GM18507 (cell line): ENCODE measurements at regions not wholly inside any gene's neighbourhood (a gene's known extent, or its start where the extent isn't known, plus 50 kb on each side); places are given as distances from the start of the nearest gene placed in this dataset.
"Not testable (repeated sequence)": the region's sequence is repeated elsewhere in the genome, so short reads cannot be mapped to it uniquely, and the experiment has no call there.

Experiments
- DNase-seq: peaks from one replicate; pipeline ENCODE4 v3.0.0; 2011; ENCODE audit warnings: low read depth; ENCODE audit not compliant: insufficient read length; ENCODE audit errors: extremely low spot score
- FAIRE-seq: peaks from 2 replicates; lab custom pipeline; 2011; peaks lifted over from hg19 to GRCh38; lab: Jason Lieb, UNC

DNA sequence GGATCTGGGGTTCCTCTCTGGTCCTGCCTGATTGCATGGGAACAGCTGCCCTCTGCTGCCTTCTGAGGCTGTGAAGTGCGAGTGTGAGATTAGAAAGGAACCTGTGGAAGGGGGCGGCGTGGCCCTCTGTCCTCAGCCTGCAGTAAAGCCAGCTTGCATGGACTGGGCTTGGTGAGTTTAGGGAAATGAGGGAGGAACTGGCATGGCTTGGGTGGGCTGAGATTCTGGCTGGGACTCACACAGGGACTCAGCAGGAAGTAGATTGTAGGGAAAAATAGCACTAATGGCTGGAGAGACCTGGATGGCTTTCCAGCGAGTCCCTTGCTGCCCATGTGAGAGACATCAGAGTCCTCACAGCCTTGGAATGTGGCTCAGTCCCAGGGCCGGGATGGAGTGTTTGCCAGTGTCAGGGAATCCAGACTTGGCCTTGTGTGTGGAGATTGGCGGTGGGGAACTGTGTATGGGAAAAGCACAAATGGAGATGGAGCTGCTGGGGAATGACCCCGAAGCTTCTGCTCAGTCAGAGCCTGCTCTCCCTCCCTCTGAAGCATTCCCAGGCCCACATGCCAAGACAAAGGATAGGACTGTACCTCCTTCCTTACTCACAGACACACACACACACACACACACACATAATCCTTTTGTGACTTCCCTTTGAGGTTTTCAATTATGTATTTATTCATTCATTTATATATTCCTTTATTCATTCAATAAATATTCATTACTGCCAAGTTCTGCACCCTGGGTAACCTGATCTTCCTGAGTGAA, 115.4 kb downstream of the ACAA2 start:
- DNase-seq: no peak
- FAIRE-seq: no peak

DNA sequence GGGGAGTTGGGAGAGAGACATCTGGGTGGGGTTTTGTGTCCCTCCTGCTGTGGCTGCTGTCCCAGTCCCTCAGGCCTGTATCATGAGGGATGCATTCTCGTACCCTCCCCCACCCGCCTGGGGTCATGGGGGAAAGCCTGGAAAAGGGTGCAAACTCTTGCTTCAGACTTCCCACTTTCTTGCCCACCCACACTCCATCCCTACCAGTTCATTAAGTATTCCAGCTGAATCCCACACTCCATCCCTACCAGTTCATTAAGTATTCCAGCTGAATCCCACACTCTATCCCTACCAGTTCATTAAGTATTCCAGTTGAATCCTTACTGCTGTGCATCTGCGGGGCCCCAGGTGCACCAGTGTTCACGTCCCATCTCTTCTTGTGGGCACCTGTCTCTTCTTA, 116.3 kb downstream of the ACAA2 start:
- no peak for DNase-seq
- FAIRE-seq: no peak

DNA sequence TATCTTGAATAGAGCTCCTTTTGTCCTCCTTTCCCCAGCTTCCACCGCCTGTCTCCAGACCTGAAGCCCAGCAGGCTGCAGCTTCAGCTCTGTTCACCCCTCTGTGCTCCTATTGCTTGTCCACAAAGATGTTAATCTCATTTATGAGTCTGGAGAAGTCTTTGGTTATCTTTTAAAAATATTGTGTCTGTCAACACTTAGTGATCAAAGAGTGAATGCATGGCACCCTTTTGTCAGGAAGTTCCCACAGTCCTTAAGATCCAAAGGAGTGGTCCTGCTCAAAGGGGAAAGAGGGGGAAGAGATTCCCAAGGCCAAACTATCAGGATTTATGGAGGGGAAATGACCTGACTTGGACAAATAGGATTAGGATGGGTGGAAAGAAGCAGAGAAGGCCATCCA, 118.9 kb downstream of the ACAA2 start:
- DNase-seq (no peak), FAIRE-seq (no peak)

DNA sequence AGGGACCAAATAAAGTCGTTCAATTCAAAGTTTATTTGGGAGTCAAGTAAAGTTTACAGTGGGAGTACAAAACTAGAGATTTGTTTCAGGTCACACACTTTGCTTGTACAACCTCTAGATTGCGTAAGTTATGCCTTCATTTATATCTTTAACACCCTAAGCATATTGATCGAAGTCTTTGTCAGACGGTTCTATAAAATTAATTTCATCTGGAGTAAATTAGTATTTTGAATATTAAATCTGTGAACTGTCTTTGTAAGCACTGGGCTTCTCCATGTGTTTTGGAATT, 119.7 kb downstream of the ACAA2 start:
- no peak for DNase-seq
- FAIRE-seq: no peak

DNA sequence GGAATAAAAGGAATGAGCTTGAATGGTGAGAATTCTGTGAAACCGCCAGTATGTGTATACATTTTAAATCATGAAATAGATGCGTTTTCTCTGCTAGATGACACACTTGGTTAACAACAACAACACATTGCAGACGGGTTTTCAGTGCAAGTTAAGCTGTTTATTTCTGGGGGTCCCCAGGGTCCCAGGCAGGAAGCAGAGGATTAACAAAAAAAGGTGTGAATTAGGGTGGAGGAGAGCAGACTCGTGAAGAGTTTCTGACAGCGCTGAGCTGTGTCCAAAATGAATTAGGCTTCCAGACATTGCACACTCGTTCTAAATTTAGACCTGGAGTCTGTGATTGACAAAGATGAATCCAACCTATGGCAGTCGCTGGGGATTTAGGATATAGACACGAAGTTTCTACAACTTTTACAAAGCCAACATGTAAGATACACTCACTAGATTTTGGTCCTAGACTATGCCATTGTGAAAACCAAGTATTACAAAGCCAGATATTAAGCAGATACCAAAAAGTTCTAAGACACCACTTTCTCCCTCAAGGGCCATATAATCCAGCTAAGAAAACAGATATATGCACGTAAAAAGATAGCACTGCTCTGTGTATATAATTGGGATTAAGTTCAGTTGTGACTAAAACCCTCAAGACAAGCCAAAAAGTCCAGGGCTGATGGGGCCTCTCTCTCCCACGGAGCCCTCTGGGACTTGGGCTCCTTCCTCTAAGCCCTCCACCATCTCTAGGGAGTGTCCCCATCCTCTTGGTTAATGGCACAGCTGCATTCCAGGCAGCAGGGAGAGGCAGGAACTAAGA, 120.2 kb downstream of the ACAA2 start:
- DNase-seq (no peak), FAIRE-seq (no peak)

DNA sequence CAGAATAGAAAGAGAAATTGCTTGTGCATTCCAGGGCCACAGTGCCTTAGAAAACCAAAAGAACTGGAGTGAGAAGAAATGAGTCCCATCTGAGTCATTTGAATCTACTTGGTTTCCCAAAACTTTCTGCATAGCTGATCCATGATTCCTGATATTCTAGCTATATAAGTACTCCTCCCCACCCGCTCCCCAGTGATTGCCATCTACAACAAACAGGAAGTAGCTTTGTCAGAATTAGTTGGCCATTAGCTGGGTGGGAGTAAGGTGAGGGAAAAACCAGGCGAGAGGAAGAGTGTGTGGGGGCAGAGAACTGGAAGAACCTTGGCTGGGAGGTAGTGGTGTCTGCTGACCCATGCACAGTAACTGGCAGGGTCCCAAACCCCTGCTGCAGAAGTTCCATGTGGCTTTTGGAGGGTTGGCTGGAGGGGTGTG, 122.1 kb downstream of the ACAA2 start:
- DNase-seq (no peak), FAIRE-seq (peak; percentile 5)

DNA sequence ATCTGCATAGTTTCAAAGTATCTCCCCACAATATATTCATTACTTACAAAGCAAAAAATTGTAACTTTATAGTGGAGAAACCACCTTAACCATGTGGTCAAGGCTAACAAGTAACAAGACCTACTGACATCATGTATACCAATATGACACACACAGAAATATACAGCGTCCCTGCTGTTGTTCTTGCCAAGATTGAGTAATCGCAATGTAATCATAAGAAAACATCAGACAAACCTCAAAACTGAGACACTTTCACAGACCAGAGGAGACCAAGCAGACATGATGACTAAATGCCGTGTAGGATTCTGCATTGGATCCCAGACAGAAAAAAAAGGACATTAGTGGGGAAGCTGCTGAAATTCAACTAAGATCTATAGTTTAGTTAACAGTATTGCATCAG, 123.0 kb downstream of the ACAA2 start:
- DNase-seq (no peak), FAIRE-seq (peak; percentile 55)

DNA sequence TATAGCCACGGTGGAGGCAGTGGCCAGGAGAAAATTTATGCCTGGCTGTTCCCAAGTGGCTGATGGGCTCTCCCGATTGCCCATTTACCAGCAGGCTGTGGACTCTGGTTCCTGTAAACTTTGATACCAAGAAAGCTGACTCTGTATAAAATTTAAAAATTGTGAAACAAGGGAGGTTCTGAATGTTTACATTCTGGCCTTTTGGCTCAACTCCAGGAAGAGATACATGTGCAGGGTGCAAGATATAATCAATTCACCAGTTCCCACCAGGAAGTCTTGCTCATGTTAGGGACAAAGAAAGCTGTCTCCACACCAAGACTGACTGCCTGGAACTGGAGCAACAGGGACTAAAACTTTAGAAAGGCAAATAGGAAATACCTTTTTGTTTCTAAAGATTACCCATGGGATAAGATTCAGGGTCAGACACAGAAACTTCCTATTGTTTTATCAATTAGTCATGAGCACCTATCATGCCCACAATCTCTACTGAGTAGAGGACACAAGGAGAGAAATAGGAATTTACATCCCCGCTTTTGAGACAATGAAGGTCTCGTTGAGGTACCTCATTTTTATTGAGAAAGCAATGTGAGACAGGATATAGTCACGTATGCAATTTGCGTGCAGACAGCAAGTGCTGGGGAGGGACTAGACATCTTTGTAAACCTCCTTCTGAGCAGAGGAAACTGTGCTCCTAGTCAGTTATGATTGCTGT, 123.5 kb downstream of the LIPG start:
- no peak for DNase-seq
- FAIRE-seq: no peak

DNA sequence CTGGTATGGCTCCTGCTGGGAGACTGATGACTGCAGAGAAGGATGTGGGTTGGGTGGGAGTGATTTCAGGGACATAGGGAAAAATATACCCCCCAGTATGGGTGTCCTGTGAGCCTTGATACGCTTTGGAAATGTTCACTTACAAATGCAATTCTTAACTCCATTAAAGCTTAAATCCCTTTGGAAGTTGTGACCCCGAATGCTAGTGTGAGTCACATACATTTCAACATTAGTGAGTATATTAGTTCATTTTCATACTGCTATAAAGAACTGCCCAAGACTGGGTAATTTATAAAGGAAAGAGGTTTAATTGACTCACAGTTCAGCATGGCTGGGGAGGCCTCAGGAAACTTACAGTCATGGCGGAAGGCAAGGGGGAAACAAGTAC, 120.9 kb downstream of the LIPG start:
- FAIRE-seq: not testable (repeated sequence)

DNA sequence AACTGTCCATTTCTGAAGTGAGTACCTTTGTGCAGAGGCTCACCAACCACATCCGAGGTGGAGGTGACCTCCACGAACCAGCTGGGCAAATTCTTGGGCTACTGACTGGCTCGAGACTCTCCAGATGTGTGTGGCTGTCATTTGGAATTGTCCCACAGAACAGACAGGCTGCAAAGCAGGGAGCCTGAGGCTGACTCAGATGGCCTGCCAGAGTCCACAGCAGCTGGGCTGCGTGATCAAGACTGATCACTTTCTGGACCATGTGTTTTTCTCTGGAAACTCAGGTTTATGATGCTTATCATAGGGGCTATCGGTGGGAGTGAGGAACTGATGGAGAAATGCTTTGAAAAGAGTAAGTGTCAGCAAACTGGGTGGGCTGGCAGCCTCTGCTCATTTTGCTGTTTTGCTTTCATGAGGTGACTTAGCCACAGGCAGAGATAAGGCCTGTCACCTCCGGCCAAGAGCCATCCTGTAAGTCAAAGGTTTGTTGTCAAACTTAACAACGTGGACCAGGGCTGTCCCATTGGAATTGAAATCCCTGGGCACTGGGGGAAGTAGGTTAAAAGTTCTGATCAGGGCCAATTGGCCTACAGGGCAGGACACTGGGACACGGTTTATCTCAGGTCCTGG, 120.4 kb downstream of the LIPG start:
- no peak for DNase-seq
- no peak for FAIRE-seq

More for the DNA sequence above, 120.9 kb downstream of the LIPG start:
- DNase-seq: not testable (repeated sequence)

DNA sequence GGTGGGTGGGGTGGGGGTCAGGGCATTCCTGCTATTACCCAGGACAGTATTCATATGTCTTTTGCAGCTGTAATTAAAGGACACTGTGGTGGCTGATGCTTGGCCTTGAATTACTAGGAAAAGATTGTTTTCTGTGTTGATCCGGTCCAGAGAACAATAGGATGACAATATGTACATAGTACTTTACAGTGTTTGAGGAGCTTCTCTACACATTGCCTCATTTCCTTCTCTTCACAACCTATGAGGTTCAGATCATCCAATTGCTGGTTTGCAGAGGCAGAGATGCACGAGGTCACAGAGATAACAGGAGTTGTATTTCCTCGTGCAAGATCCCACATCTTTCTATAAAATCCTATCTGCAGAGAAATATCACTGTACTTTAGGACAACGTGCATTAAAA, 119.5 kb downstream of the LIPG start:
- DNase-seq: no peak

DNA sequence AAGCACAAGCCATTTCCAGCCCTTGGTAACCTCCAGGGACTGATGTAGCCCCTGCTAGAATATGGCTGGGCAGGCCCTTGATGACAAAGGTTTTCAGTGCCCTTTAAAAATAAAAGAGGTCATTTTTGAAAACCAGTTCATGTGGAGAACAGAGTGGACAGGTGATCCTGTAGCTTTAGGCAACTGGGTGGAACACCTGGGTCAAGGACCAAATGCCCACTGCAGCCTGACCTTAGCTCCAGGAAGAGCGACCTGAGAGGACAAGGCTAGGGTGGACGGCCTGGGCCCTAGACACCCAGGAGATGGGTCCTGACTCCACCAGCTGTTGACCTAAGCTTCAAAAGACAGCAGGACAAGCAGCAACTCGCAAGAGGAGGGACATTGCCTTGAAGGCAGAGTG, 116.6 kb downstream of the LIPG start:
- DNase-seq: no peak

More for the DNA sequence above, 119.5 kb downstream of the LIPG start:
- FAIRE-seq: no peak

DNA sequence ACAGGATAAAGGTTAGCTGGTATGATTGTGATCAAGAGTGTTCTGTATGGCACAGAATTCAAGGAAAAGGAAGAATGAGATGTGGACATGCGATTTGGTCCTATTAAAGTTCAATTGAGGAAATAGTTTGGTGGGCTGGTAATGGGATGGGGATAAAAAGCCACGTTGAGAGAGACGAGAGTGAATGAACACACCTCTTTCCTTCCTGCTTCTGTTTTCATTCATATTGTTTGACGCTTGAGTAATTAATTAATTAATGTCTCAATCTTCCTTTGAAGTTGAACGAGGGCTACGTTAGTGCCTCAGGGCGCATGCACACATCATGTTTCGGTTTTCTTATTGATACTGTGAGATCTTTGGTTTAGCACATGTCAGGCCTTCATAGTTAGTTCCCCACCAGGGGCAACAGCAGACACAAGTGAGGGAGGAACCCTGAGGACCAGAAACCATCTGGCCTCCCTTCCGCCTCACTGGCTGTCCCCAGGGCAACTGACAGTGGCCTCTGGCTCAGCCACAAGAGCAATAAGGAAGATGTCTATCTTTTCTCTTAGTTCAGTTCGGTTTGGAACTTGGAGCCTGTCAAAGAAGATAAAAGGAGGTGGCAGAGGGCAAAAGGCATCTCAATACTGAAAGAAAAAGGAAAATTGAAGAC, 116.0 kb downstream of the LIPG start:
- FAIRE-seq (peak; percentile 93), DNase-seq (peak; percentile 47)

More for the DNA sequence above, 116.6 kb downstream of the LIPG start:
- FAIRE-seq: no peak

DNA sequence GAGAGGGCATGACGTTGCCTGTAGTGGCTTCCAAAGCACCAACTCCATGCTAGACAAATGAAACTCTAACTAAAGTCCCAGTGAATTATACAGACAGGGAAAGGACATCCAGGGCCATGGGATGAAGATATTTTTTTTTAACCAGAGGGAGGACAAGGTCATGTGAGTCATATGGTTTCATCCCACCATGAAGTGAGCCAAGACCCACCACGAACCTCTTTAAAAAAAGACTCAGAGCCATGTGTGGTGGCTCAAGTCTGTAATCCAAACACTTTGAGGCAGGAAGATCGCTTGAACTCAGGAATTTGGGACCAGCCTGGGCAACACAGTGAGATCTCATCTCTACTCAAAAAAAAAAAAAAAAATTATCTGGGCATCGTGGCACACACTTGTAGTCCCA, 115.2 kb downstream of the LIPG start:
- DNase-seq (no peak), FAIRE-seq (peak; percentile 48)

DNA sequence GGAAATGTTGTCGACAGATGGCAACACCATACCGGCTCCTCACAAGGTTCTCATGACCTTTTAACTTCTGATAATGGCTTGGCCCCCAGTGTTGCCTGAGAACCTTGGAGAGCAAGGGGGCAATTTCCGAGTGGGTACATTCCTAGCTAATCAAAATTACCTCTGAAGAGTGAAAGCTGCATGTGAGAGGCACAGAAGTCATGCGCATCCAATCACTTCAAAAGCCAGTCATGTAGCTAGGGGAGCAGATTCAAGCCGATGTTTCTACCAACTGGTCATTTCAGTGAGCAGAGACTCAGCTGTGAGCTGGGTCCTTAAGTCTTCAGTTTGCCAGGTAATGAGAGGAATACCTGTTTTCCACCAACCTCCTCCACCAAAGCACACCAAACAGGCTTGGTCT, 111.4 kb downstream of the LIPG start:
- no peak for FAIRE-seq
- no peak for DNase-seq

DNA sequence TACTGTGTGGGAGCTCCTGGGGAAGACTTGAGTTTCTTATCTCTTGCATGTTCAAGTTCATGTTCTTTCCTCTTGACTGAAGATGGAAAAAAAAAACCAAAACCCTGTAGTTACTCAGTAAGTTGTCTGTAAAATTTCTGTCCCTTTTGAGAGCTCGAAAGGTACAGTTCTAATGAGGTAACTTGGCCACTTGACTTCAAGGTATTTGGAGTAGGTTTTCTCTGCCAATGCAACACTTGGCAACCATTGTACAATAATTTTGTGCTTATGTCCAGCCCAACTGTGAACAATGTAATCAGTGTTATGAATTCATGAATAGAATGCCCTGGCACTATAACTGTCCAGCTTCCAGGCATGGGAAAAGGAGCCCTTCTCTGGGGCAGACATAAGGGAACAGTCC, 111.0 kb downstream of the LIPG start:
- DNase-seq: no peak
- no peak for FAIRE-seq

DNA sequence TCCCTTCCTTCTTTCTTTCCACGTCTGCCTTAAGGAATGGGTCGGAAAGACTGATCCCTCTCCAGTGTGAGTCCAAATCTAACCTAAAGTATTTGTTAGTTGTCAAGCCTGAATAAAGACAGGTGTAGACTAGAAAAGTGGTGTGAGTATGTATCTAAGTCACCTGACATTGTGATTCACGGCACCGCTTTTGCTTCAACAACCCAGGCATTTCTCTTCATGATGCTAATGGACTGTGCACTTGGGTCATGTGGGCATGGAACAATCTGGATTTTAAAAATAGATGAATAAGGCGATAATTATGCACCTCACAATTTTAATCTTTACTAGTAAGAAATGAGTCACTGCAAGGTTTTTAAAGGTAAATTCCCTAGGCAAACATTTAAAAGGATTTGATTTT, 107.5 kb downstream of the LIPG start:
- FAIRE-seq: no peak
- DNase-seq: no peak

DNA sequence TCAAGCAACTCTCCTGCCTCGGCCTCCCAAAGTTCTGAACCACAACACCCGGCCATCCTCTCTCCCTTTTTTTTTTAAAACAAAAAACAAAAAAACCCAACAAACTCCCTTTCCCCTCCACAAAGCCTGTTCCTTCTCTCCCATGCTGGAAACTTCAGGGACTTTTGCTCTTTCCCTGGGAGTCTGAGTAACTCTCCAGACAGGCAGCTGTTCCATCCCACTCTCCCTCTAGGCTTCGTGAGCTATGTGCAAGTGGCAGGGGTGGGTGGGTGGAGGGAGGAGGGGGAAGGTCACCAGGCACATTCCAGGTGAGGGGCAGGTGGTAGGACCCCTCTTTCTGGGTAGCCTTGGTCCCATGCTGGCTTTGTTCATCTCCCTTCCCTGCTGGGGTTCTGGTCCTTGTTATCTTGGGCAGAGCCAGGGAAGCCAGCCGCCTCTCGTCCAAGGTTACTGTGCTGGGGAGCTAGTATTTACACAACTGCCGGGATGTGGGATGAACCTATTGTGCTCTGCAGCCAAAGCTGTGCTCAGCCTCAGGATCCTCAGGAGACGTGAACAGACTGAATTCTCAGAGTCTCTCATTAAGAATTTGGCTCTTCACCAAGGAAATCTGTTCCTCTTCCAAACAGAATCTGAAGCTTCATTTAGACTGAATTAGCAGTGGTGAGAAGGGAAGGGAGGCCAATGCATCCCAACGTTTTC, 106.9 kb downstream of the LIPG start:
- FAIRE-seq (no peak), DNase-seq (no peak)

DNA sequence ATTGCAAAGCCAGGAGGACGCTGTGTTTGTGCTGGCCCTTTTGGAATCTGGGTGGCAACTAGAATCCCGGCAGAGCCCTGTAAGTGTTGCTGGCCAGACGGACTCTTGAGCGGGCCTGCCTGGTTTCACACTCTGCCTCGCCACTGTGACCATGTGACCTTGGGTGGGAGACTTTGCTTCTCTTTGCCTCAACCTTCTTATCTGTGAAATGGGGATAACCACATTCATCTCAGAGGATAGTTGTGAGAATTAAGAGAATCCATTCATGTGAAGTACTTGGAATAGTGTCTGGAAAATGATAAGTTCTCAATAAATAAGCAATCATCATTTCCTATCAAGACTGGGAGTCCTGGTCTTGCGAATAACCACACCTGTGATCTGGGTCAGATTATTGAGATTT, 105.6 kb downstream of the LIPG start:
- DNase-seq: no peak
- FAIRE-seq: no peak
